ENCODE measurements at regions not wholly inside any gene's neighbourhood (a gene's known extent, or its start where the extent isn't known, plus 50 kb on each side); places are given as distances from the start of the nearest gene placed in this dataset.

DNA sequence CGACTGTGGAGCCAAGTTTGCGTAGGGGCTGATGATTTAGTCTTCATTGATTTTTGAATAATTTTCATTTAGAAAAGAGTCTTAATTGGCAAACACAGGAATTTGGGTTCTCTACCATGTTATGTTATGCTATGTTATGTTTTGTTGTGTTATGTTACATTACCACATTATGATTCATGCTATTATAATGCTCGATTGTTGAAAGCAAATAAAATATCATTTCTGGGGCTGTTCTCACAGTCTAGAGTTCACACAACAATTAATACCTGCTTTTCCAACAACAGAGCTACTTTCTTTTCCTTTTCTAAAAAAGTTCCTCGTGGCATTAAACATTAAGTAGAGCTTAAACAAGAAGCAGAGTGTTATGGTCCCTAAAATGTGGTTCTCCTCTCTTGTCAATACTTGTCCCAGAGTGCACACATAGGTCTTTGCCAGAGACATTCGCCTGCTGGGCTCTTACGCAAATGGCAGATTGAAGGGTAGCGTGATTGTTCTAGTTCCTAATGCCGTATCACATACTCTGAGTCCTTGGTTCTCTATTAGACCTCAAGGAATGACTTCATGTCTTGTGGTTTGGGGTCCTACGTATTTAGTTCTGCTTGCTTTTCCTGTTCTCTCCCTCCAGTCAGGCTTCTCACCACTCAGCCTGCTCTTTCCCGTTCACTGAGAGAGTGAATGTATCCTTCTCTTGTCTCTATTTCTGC, 370.3 kb downstream of the CD109 start:
- TF ChIP-seq, protein P1, sequence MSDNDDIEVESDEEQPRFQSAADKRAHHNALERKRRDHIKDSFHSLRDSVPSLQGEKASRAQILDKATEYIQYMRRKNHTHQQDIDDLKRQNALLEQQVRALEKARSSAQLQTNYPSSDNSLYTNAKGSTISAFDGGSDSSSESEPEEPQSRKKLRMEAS (IDR thresholded peaks at IDR 0.05): no peak
- no peak for TF ChIP-seq EGR1 (IDR thresholded peaks at IDR 0.05)
- TF ChIP-seq FOXM1 (IDR thresholded peaks at IDR 0.05; ENCODE audit: borderline replicate concordance, low read depth): no peak
- TF ChIP-seq REST (IDR thresholded peaks at IDR 0.05; ENCODE audit: low read depth): no peak
- TF ChIP-seq TEAD4 (IDR thresholded peaks at IDR 0.05): no peak
- no peak for TF ChIP-seq EP300 (IDR thresholded peaks at IDR 0.05; ENCODE audit: borderline replicate concordance)
- TF ChIP-seq CEBPB (IDR thresholded peaks at IDR 0.05): no peak
- no peak for TF ChIP-seq TAF1 (IDR thresholded peaks at IDR 0.05; ENCODE audit: low read depth)
- no peak for TF ChIP-seq CREB1 (IDR thresholded peaks at IDR 0.05; ENCODE audit: low read depth)
- TF ChIP-seq TCF12 (IDR thresholded peaks at IDR 0.05; ENCODE audit: low read depth): no peak
- TF ChIP-seq YY1 (IDR thresholded peaks at IDR 0.05; ENCODE audit: low read depth): no peak
- no peak for TF ChIP-seq RAD21 (IDR thresholded peaks at IDR 0.05; ENCODE audit: low read depth)
- TF ChIP-seq, protein P2, sequence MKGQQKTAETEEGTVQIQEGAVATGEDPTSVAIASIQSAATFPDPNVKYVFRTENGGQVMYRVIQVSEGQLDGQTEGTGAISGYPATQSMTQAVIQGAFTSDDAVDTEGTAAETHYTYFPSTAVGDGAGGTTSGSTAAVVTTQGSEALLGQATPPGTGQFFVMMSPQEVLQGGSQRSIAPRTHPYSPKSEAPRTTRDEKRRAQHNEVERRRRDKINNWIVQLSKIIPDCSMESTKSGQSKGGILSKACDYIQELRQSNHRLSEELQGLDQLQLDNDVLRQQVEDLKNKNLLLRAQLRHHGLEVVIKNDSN (IDR thresholded peaks at IDR 0.05): no peak
- TF ChIP-seq ZBTB7A (IDR thresholded peaks at IDR 0.05; ENCODE audit: low read depth): no peak
- TF ChIP-seq NFIC (IDR thresholded peaks at IDR 0.05): no peak

- TF ChIP-seq TEAD4 (IDR thresholded peaks at IDR 0.05): no peak
- TF ChIP-seq TCF12 (IDR thresholded peaks at IDR 0.05; ENCODE audit: low read depth): no peak
- TF ChIP-seq, protein P2 (IDR thresholded peaks at IDR 0.05): no peak
- no peak for TF ChIP-seq ZBTB7A (IDR thresholded peaks at IDR 0.05; ENCODE audit: low read depth)
- no peak for TF ChIP-seq EGR1 (IDR thresholded peaks at IDR 0.05)
- no peak for TF ChIP-seq TAF1 (IDR thresholded peaks at IDR 0.05; ENCODE audit: low read depth)
Measured at GRCh38 chr6:74065705-74066104, 369.7 kb downstream of the CD109 start.

GRCh38 chr6:74063391-74063790, 367.4 kb downstream of the CD109 start:
- TF ChIP-seq, protein P1 (IDR thresholded peaks at IDR 0.05): no peak
- TF ChIP-seq NFIC (IDR thresholded peaks at IDR 0.05): no peak
- no peak for TF ChIP-seq FOXM1 (IDR thresholded peaks at IDR 0.05; ENCODE audit: borderline replicate concordance, low read depth)
- no peak for TF ChIP-seq TAF1 (IDR thresholded peaks at IDR 0.05; ENCODE audit: low read depth)
- no peak for TF ChIP-seq YY1 (IDR thresholded peaks at IDR 0.05; ENCODE audit: low read depth)
- TF ChIP-seq ZBTB7A (IDR thresholded peaks at IDR 0.05; ENCODE audit: low read depth): no peak
- no peak for TF ChIP-seq EGR1 (IDR thresholded peaks at IDR 0.05)
- TF ChIP-seq REST (IDR thresholded peaks at IDR 0.05; ENCODE audit: low read depth): no peak
- TF ChIP-seq CEBPB (IDR thresholded peaks at IDR 0.05): no peak
- TF ChIP-seq EP300 (IDR thresholded peaks at IDR 0.05; ENCODE audit: borderline replicate concordance): no peak
- TF ChIP-seq, protein P2 (IDR thresholded peaks at IDR 0.05): no peak
- no peak for TF ChIP-seq CREB1 (IDR thresholded peaks at IDR 0.05; ENCODE audit: low read depth)
- TF ChIP-seq RAD21 (IDR thresholded peaks at IDR 0.05; ENCODE audit: low read depth): no peak
- no peak for TF ChIP-seq TCF12 (IDR thresholded peaks at IDR 0.05; ENCODE audit: low read depth)
- TF ChIP-seq TEAD4 (IDR thresholded peaks at IDR 0.05): no peak

- TF ChIP-seq FOXM1 (IDR thresholded peaks at IDR 0.05; ENCODE audit: borderline replicate concordance, low read depth) (no peak), TCF12 (IDR thresholded peaks at IDR 0.05; ENCODE audit: low read depth) (no peak), TEAD4 (IDR thresholded peaks at IDR 0.05) (no peak), NFIC (IDR thresholded peaks at IDR 0.05) (no peak), CREB1 (IDR thresholded peaks at IDR 0.05; ENCODE audit: low read depth) (no peak), EGR1 (IDR thresholded peaks at IDR 0.05) (no peak), ZBTB7A (IDR thresholded peaks at IDR 0.05; ENCODE audit: low read depth) (no peak), CEBPB (IDR thresholded peaks at IDR 0.05) (no peak), YY1 (IDR thresholded peaks at IDR 0.05; ENCODE audit: low read depth) (no peak), RAD21 (IDR thresholded peaks at IDR 0.05; ENCODE audit: low read depth) (no peak), REST (IDR thresholded peaks at IDR 0.05; ENCODE audit: low read depth) (no peak), EP300 (IDR thresholded peaks at IDR 0.05; ENCODE audit: borderline replicate concordance) (no peak), TAF1 (IDR thresholded peaks at IDR 0.05; ENCODE audit: low read depth) (no peak)
- TF ChIP-seq, protein P1 (IDR thresholded peaks at IDR 0.05): no peak
- TF ChIP-seq, protein P2 (IDR thresholded peaks at IDR 0.05): no peak
Measured at GRCh38 chr6:74061201-74061600, 365.2 kb downstream of the CD109 start.

Data from Ishikawa (cell line).